ENCODE measurements at regions not wholly inside any gene's neighbourhood (a gene's known extent, or its start where the extent isn't known, plus 50 kb on each side); places are given as distances from the start of the nearest gene placed in this dataset.

GRCh38 chr4:143021384-143021783 lies 163.3 kb upstream of the USP38 start:
- no peaks in the 10 kb centered on the region for H4K20me1 ChIP-seq (ENCODE audit: control insufficient read depth, insufficient read depth)
- ChIA-PET RAD21 (ENCODE audit: unreplicated experiment) (interaction anchor here (1.0 to 1.5 kb wide), 4 partner anchors 15 to 429 kb away, joined by 3 to 4 read pairs (median 4); no protein-coding TSS in a partner anchor), CTCF (interaction anchor here (0.6 to 1.5 kb wide), 5 partner anchors 9 to 180 kb away, joined by 3 to 4 read pairs (median 3); no protein-coding TSS in a partner anchor), SMC1A (ENCODE audit: uncharacterized antibody, unreplicated experiment) (interaction anchor here (0.7 to 1.6 kb wide), 5 partner anchors 34 to 140 kb away, joined by 3 to 5 read pairs (median 3); no protein-coding TSS in a partner anchor), POLR2A (no interaction called here)
- peak; percentile 47 for FAIRE-seq
- peak; percentile 47 for DNase-seq (ENCODE audit: low read depth, low spot score)
- no peak overlapping the region for H3K9ac ChIP-seq (ENCODE audit: control insufficient read depth, insufficient read depth, low read length)
- in situ Hi-C loops (cut with MboI) (no loop called here), intact Hi-C loops (cut with micrococcal nuclease; ENCODE audit: unreplicated experiment) (loop anchor here (10.0 kb wide), 2 partner anchors 667 to 897 kb away; no protein-coding TSS in a partner anchor)
- H3K27ac ChIP-seq (ENCODE audit: control insufficient read depth, insufficient read depth) = no peak overlapping the region
- H3K36me3 ChIP-seq (ENCODE audit: control insufficient read depth in 2 of 2, insufficient read depth in 2 of 2, low read length in 1 of 2) = no peaks in the 10 kb centered on the region
- TF ChIP-seq USF1 (IDR thresholded peaks at IDR 0.05; ENCODE audit: borderline replicate concordance, extremely low read length, insufficient read depth, low read depth, low read length) (no peak), SRF (IDR thresholded peaks at IDR 0.05; ENCODE audit: low read depth in 2 of 2, low read length in 2 of 2) (no peak), RFX5 (IDR thresholded peaks at IDR 0.05; ENCODE audit: low read depth, low read length) (no peak), E2F4 (IDR thresholded peaks at IDR 0.05; ENCODE audit: low read depth, low read length) (no peak), BHLHE40 (IDR thresholded peaks at IDR 0.05; ENCODE audit: borderline replicate concordance in 1 of 2, low read depth in 2 of 2, low read length in 1 of 2) (no peak), RUNX3 (IDR thresholded peaks at IDR 0.05; ENCODE audit: low read length) (peak; percentile 51; the same call in 1 of the 2 replicates), JUND (IDR thresholded peaks at IDR 0.05; ENCODE audit: low read depth, low read length) (peak; percentile 77), MYC (IDR thresholded peaks at IDR 0.05; ENCODE audit: insufficient read depth, insufficient read length, insufficient replicate concordance, low read length, severe bottlenecking) (no peak), EP300 (IDR thresholded peaks at IDR 0.05; ENCODE audit: borderline replicate concordance in 1 of 2, control insufficient read depth in 1 of 2, low read depth in 2 of 2, low read length in 2 of 2) (peak in 1 of 2 experiments; percentile 46; a peak in 1 of 4 replicates), ZNF384 (IDR thresholded peaks at IDR 0.05; ENCODE audit: borderline replicate concordance, low read depth, low read length) (peak; percentile 68; the same call in 1 of the 2 replicates), ATF7 (IDR thresholded peaks at IDR 0.05; ENCODE audit: low read depth) (peak; percentile 36; the same call in 1 of the 2 replicates), BCLAF1 (IDR thresholded peaks at IDR 0.05) (no peak), ATF2 (IDR thresholded peaks at IDR 0.05; ENCODE audit: low read length) (peak; percentile 22; the same call in 1 of the 2 replicates), ETV6 (conservative IDR thresholded peaks at IDR 0.05 in 1 of 2, IDR thresholded peaks at IDR 0.05 in 1 of 2; ENCODE audit: borderline replicate concordance in 1 of 2, low read depth in 1 of 2) (peak in 1 of 2 experiments; percentile 59; a peak in 1 of 4 replicates), SPI1 (IDR thresholded peaks at IDR 0.05; ENCODE audit: borderline replicate concordance, insufficient read depth, low read depth, low read length) (0 out of 2 replicates have a peak, but pooled peaks have one; percentile 18), JUNB (IDR thresholded peaks at IDR 0.05) (peak; percentile 89), PAX8 (IDR thresholded peaks at IDR 0.05) (no peak)
- no peaks in the 10 kb centered on the region for H3K79me2 ChIP-seq (ENCODE audit: control insufficient read depth, insufficient read depth, low read length)
- peaks cover 4% of the 10 kb centered on the region for H3K4me1 ChIP-seq (ENCODE audit: control insufficient read depth, insufficient read depth, low read length)
- no peak overlapping the region for H3K4me2 ChIP-seq (ENCODE audit: control insufficient read depth, insufficient read depth)
- H3K27me3 ChIP-seq (replicated peaks in 1 of 2; ENCODE audit: control insufficient read depth in 2 of 2, insufficient read depth in 2 of 2, low read length in 1 of 2) = no peaks in the 10 kb centered on the region
- no peak overlapping the region for H2AFZ ChIP-seq (ENCODE audit: control insufficient read depth, low read depth, low read length)
- BruUV-seq (replicated peaks) = no TSS peak
- no peaks in the 10 kb centered on the region; the same call in 2 of the 3 replicates for H3K9me3 ChIP-seq (replicated peaks; ENCODE audit: control insufficient read depth, insufficient read depth, low read length)
- ATAC-seq = peak; percentile 82
- H3K4me3 ChIP-seq = no peak overlapping the region
